Endothelial cell of umbilical vein (primary cell): ENCODE measurements at regions not wholly inside any gene's neighbourhood (a gene's known extent, or its start where the extent isn't known, plus 50 kb on each side); places are given as distances from the start of the nearest gene placed in this dataset.

Experiments
- BruUV-seq: library from RNA; stranded (reverse); fragments of 400-500 nt; replicated peaks from 2 replicates; lab custom pipeline; 2021; lab: Mats Ljungman, UMichigan
- CTCF ChIA-PET: fragments of 300-600, 350-600 bp; sonication (Branson Sonifier 250); formaldehyde crosslinking; loops from one replicate; lab custom pipeline; 2021; ENCODE audit warnings: antibody characterized with exemption, inconsistent platforms; lab: Charles Lee
- POLR2A ChIA-PET: fragments of 300-600, 350-600 bp; sonication (Branson Sonifier 250); formaldehyde crosslinking; loops from one replicate; lab custom pipeline; 2021; ENCODE audit warnings: antibody characterized with exemption, inconsistent platforms; lab: Charles Lee
- DNase-seq: peaks from one replicate; pipeline ENCODE4 v3.0.0-alpha.2; 2011; ENCODE audit warnings: low read depth, low spot score
- FAIRE-seq: peaks from 2 replicates; lab custom pipeline; 2011; peaks lifted over from hg19 to GRCh38; lab: Jason Lieb, UNC
- H2AFZ ChIP-seq: 2 replicates; pipeline ENCODE4 v1.6.0; 2012; ENCODE audit warnings: low read depth, low read length, control low read depth, inconsistent platforms
- H3K27ac ChIP-seq: 2 replicates; pipeline ENCODE4 v1.5.1; 2011; ENCODE audit warnings: low read depth, mild to moderate bottlenecking, control low read depth, low read length, moderate library complexity; ENCODE audit not compliant: insufficient read depth
- H3K27me3 ChIP-seq, 2 experiments: 2 replicates each; pipeline versions ENCODE4 v1.6.0 to v1.6.1; 2011; ENCODE audit warnings: low read length in 2 of 2, mixed read lengths in 1 of 2; ENCODE audit not compliant: control insufficient read depth in 2 of 2, insufficient read depth in 2 of 2
- H3K36me3 ChIP-seq, 2 experiments: 2 replicates in 1 of 2; 3 replicates in 1 of 2; pipeline ENCODE4 v1.5.1; 2011; ENCODE audit warnings: low read length in 2 of 2, mild to moderate bottlenecking in 1 of 2, moderate library complexity in 1 of 2; ENCODE audit not compliant: control insufficient read depth in 2 of 2, insufficient read depth in 2 of 2; ENCODE audit errors: extremely low read depth in 1 of 2
- H3K4me1 ChIP-seq: 3 replicates; pipeline ENCODE4 v1.5.1; 2011; ENCODE audit warnings: mild to moderate bottlenecking, low read length; ENCODE audit not compliant: control insufficient read depth, insufficient read depth; ENCODE audit errors: extremely low read depth
- H3K4me2 ChIP-seq: 2 replicates; pipeline ENCODE4 v1.6.1; 2011; ENCODE audit warnings: low read length, control low read depth, mixed read lengths; ENCODE audit not compliant: insufficient read depth
- H3K4me3 ChIP-seq, 3 experiments: fragments of 200-600 bp in 1 of 3; sonication (generic), shearing (Covaris generic) in 1 of 3; replicated peaks in 1 of 3; 2 replicates each; pipeline ENCODE4 v1.5.1; 2011 to 2016; ENCODE audit warnings: control low read depth in 3 of 3, low read length in 3 of 3, mild to moderate bottlenecking in 2 of 3, inconsistent platforms in 1 of 3, low read depth in 1 of 3, moderate library complexity in 1 of 3; ENCODE audit not compliant: insufficient read depth in 1 of 3
- H3K79me2 ChIP-seq: 2 replicates; pipeline ENCODE4 v1.6.0; 2012; ENCODE audit warnings: low read length, inconsistent platforms; ENCODE audit not compliant: control insufficient read depth, insufficient read depth
- H3K9ac ChIP-seq: replicated peaks from 2 replicates; pipeline ENCODE3; 2011; ENCODE audit warnings: low read length, control low read depth; ENCODE audit not compliant: insufficient read depth; ENCODE audit errors: extremely low read depth
- H3K9me1 ChIP-seq: replicated peaks from 3 replicates; pipeline ENCODE4 v1.6.0; 2011; ENCODE audit warnings: mild to moderate bottlenecking, low read length; ENCODE audit not compliant: control insufficient read depth, insufficient read depth; ENCODE audit errors: extremely low read depth
- H3K9me3 ChIP-seq: replicated peaks from 2 replicates; pipeline ENCODE4 v1.5.1; 2012; ENCODE audit warnings: low read length, inconsistent platforms; ENCODE audit not compliant: control insufficient read depth, insufficient read depth
- H4K20me1 ChIP-seq: replicated peaks from 2 replicates; pipeline ENCODE3; 2011; ENCODE audit warnings: mild to moderate bottlenecking, low read length; ENCODE audit not compliant: control insufficient read depth, insufficient read depth; ENCODE audit errors: extremely low read depth
- CTCF ChIP-seq, 2 donors: IDR thresholded peaks; 1 replicate in 1 of 2; 2 replicates in 1 of 2; pipeline ENCODE4 v1.5.1; 2011; ENCODE audit warnings: low read length in 2 of 2, mild to moderate bottlenecking in 2 of 2, moderate library complexity in 2 of 2, control low read depth in 1 of 2, inconsistent platforms in 1 of 2, low read depth in 1 of 2; ENCODE audit not compliant: insufficient read depth in 1 of 2; ENCODE audit errors: extremely low read depth in 1 of 2
- EZH2 ChIP-seq: IDR thresholded peaks from 2 replicates; pipeline ENCODE4 v1.6.1; 2012; ENCODE audit warnings: borderline replicate concordance, low read depth, mild to moderate bottlenecking, moderate library complexity, low read length, inconsistent platforms; ENCODE audit not compliant: severe bottlenecking
- FOS ChIP-seq: IDR thresholded peaks from 2 replicates; pipeline ENCODE4 v1.6.1; 2011; ENCODE audit warnings: mild to moderate bottlenecking, low read length, moderate library complexity, borderline replicate concordance; ENCODE audit not compliant: insufficient read depth
- GATA2 ChIP-seq: IDR thresholded peaks from 2 replicates; pipeline ENCODE4 v1.7.0; 2011; ENCODE audit warnings: low read depth, mild to moderate bottlenecking, moderate library complexity, mixed read lengths, low read length; ENCODE audit not compliant: insufficient read length, insufficient read depth
- JUN ChIP-seq: IDR thresholded peaks from 2 replicates; pipeline ENCODE4 v1.6.1; 2011; ENCODE audit warnings: borderline replicate concordance, low read depth; ENCODE audit not compliant: insufficient read length, insufficient read depth
- MAX ChIP-seq: IDR thresholded peaks from 2 replicates; pipeline ENCODE4 v1.6.1; 2011; ENCODE audit not compliant: insufficient read depth, insufficient read length
- MYC ChIP-seq: IDR thresholded peaks from one replicate; pipeline ENCODE4 v1.6.1; 2011; ENCODE audit warnings: mild to moderate bottlenecking, low read depth, low read length
- POLR2A ChIP-seq: IDR thresholded peaks from 2 replicates; pipeline ENCODE4 v1.6.1; 2012; ENCODE audit warnings: low read depth, mild to moderate bottlenecking, control low read depth, low read length
- POLR2AphosphoS5 ChIP-seq: IDR thresholded peaks from 2 replicates; pipeline ENCODE4 v1.6.1; 2012; ENCODE audit warnings: low read depth, mild to moderate bottlenecking, control low read depth, low read length, moderate library complexity; ENCODE audit not compliant: insufficient read depth
- dilution Hi-C: fragments of 300-500 bp; cut with MboI; formaldehyde crosslinking; loops from one replicate; pipeline ENCODE4 v1.15.0; 2019; ENCODE audit warnings: low sequenced_read_pairs; ENCODE audit not compliant: extremely low pct_ligation_motif_present
- intact Hi-C: fragments of 100-400 bp; cut with micrococcal nuclease; formaldehyde crosslinking; loops from one replicate; pipeline ENCODE4 v1.10.0; 2022

- intact Hi-C loops (no loop called here), dilution Hi-C loops (no loop called here)
- H3K36me3 ChIP-seq = no peaks in the 10 kb centered on the region
- H2AFZ ChIP-seq = no peak overlapping the region
- H3K9me1 ChIP-seq = no peaks in the 10 kb centered on the region
- no peak overlapping the region for H3K4me2 ChIP-seq
- no peak overlapping the region for H3K9ac ChIP-seq
- no peaks in the 10 kb centered on the region for H4K20me1 ChIP-seq
- H3K27me3 ChIP-seq = no peaks in the 10 kb centered on the region
- no peak overlapping the region for H3K4me3 ChIP-seq
- H3K27ac ChIP-seq = no peak overlapping the region
- H3K4me1 ChIP-seq = no peaks in the 10 kb centered on the region
- DNase-seq = no peak
- no peaks in the 10 kb centered on the region for H3K9me3 ChIP-seq
- H3K79me2 ChIP-seq = no peaks in the 10 kb centered on the region
- TF ChIP-seq EZH2 (no peak), MYC (no peak), CTCF (IDR thresholded peaks at IDR 0.05; ENCODE audit: extremely low read depth in 1 of 2, insufficient read depth in 1 of 2, low read depth in 1 of 2, low read length in 2 of 2) (no peak), POLR2AphosphoS5 (no peak), POLR2A (no peak), MAX (no peak), GATA2 (no peak), FOS (no peak), JUN (no peak)
- FAIRE-seq = no peak
- no TSS peak for BruUV-seq
- ChIA-PET POLR2A (no interaction called here), CTCF (no interaction called here)
These were observed 411.7 kb downstream of the IRS2 start for GRCh38 chr13:109374609-109375200.
